NCI-H774 (cell line): ENCODE measurements at regions not wholly inside any gene's neighbourhood (a gene's known extent, or its start where the extent isn't known, plus 50 kb on each side); places are given as distances from the start of the nearest gene placed in this dataset.

ENCODE experiments used
- DNase-seq: peaks from one replicate; lab custom pipeline; 2025; lab: John Stamatoyannopoulos, UW

DNA sequence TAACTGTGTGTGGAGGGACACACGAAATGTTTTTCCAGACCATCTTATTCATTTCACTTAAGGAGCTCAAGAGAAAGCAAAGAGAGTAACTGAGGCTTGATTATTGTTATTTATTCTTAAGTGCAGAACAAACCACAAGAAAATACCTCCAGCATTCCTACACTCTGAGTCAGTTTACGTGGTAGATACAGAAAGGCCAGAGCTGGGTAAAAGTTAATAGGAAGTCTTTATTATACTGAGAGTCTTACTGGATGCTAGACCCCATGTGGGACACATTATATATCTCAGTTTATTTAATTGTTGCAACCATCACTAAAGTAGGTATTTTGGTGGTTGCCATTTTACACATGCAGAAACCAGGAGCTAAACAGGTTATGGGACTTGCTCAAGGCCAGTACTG lies 261.4 kb upstream of the POU2AF2 start:
- no peak for DNase-seq

DNA sequence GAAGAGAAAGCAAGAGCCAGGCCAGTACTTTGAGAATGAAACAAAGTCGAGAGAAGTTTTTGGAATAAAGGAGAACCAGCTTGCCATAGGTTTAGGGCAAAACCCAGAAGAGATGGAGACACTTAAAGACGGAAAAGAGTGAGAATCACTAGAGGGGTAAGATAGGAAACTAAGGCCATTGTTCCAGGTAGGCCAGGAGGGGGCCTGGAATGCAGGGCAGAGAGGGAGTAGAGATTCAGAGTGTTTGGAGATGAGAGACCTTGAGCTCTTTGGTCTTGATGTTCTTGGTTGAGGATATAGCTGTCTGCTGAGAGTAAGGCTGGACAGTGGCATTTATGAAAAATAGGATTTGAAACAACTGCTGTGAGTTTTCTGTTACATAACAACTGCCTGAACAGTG lies 263.3 kb upstream of the POU2AF2 start:
- no peak for DNase-seq

DNA sequence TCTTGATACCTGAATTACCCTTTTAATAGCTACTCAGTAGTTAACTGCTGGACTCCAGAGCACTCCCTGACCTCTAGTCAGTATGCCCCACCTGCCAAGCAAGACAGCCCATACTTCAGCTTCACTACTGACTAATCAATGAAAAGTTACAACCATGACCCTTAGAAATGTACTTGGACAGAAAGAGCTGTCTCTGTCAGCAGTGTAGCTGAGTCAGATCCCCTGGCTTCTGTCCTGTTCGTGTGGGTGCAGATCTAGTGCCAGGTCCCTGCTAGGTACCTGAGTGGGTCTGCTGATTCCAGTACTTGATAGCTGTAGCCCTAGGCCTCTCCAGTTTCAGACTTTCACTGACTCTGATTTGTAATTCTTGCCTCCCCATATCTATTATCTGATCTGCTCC lies 265.8 kb upstream of the POU2AF2 start:
- no peak for DNase-seq

DNA sequence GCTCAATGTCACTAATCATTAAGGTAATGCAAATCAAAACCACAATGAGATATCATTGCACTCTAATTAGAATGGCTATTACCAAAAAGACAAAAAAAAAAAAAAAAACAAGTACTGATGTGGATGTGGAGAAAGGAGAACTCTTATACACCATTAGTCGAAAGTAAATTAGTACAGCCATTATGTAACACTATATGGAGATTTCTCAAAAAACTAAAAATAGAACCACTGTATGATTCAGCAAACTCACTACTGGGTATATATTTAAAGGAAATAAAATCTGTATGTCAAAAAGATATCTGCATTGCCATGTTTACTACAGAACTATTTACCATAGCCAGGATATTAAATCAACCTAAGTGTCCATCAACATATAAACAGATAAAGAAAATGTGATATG lies 265.4 kb upstream of the ARHGAP20 start:
- DNase-seq: no peak

DNA sequence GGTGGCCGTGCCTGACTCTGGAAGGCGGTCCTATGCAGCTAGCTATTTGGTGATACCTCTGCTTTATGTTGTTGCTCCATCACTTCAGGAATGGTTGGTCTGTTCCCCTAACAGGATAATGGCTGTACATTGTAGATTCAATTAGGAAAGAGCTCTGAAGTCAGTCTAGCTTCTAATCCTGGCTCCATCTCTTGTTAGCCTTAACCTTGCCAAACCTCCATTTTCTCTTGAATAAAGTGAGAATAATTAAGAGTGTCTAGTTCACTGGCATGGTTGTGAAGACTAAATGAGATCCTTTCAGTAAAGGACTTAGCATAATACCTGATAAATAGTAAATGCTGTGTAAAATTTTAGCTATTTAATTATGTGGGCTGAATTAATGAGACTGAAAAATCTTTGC lies 262.5 kb upstream of the ARHGAP20 start:
- no peak for DNase-seq

DNA sequence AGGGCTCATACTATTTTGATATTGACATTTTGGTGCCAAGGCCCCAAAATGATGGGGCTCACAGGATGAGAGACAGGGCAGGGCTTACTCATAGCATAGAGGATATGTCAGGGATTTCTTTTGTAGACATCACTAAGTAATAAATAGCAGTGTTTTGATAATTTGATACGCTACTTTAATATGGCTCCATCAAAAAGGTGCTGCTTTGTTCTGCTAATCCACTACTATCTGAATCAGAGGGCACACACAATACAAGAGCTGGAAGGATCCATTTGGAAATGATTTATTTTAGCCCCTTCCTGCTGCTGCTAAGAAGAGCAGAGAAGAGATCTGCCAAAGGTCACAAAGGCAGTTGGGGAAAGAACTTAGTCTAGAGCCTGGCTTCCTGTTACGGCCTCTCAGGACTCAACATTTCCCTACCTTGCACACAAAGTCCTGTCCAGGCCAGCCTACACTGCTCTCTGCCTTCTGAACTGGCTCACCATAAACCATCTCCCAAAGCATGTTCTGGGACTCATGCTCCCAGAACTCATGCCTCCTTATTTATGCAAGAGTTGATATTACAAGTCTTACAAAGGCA lies 261.3 kb upstream of the ARHGAP20 start:
- DNase-seq: no peak

DNA sequence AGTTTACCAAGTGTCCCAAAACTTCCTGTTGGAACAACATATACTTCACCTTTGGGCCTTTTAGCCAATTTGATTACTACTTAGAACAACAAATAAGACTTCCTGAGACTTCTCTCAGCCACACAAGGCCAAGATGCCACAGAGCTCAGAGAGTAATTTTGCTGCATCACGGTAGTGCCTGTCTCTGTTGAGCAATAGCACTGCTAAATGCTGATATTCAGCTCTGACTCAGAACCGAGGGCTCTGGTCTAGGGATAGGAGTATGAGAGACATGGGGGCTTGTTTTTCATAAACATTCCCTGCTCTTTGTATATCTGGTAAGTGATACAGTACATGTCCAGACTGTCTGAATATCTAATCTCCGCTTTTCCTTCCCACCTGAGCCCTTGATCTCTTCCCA lies 260.4 kb upstream of the ARHGAP20 start:
- DNase-seq: no peak

DNA sequence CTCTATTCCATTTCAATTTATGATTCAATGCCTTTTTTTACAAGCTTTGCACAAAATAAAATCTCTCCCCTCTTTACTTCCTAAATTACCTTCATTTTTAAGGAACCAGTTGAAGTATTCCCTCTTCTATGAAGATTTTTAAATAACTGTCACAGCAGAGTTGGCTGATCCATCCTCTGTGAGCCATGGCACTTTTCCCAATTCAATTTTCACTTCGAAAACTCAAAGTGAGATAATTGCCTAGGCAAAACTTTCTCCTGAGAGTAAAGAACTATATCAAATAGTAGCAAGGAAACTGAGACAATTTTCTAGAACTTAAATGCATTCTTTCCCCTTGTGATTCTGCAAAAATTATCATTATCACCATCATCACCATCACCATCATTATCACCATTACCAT lies 259.9 kb upstream of the ARHGAP20 start:
- no peak for DNase-seq

DNA sequence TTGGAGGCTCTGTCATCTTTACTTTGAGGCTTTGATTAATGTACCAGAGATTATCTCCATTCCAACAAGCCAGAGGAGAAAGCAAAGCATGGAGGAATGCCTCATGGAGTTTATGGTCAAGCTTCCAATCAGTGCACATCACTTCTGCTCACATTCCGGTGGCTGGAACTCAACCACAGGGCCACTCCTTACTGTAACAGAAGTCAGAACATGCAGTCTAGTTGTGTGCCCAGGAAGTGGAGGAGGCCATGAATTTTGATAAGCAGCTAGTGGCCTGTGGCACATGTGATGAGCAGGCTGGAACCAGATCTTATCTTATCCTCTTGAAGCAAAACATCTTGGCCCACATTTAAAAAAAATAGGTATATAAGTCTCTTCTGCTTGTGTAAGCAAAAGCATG lies 258.9 kb upstream of the ARHGAP20 start:
- no peak for DNase-seq

DNA sequence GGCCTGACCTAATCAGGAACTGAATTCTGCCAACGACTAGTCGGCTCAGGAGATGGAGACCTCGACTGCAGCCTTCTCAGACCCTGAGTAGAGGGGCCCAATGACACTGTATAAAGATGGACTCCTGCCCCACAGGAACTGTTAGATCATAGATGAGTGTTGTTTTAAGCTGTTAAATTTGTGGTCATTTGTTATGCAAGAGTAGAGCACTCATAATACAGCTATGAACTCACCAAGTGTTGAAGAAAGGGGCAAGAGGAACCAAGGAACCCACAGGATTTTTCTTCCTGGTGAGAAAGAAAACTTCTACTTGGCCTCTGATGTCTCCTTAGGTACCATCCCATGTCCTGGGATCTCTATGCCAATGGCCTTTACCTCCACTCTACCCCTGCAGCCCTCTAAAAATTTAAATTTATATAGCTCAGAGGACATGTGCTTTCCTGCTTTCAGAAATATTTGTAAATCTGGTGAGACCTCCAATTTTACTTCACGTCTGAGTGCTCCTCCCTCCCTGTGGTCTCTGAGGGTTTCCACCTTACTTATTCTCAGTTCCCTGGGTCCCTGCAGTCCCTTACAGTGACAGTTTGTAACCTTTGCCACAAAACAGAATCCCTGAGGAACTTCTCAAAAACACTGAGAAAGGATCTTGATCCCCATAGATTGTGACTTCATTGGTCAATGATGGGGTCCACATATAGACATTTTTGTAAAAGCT lies 256.3 kb upstream of the ARHGAP20 start:
- DNase-seq: no peak

DNA sequence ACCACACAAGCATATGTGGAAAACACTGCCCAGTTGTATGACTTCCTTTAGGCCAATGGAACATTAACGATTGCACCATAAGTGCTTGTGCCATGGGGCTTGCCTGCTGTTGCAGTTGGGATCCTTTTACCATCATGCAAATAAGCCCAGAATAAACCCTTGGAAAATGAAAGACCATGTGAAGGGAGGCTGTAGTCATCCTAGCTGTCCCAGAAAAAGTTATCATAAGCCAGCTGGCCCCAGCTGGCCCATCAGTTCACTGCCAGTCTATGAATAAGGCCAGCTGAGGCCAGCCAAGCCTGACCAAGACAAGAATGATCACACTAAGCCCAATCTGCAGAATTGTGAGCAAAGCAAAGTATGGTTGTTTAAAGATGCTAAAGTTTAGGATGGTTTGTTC lies 253.9 kb upstream of the ARHGAP20 start:
- no peak for DNase-seq

DNA sequence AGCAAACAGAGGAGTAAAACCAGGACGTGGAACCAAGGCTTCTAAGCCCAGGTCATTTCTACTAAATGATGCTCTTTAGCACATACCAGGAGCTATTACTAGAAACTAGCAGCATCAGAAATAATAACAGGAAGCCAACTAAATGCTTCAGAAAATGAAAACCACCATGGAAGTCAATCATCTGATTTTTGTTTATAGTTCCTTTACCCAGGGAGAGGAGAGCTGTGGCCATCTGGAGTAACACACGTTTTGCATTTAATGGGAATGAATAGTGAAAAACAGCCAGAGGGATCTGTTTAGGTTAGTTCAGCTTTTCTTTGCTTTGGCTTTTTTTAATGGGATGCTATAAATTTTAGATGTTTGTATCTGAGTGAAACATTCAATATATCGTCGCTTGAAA lies 250.7 kb upstream of the ARHGAP20 start:
- DNase-seq: no peak

DNA sequence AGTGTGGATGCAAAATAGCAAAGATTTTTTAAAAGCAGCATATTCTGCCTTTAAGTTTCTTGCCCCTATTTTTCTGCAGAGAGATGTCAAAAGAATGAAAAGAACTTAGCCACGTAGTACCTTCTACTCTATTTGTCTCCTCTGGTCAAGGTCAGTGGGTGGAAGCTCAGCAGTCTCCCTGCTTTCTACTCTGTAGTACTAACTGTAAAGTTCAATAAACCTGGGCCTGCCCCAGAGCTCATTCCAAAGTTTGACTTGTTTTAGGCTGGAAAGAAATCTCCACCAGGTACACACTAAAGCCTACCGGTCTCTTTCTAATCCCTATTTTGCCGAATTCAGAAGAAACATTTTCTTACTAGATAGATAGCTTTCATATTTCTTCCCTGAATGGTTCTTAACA lies 247.9 kb upstream of the ARHGAP20 start:
- DNase-seq: no peak

DNA sequence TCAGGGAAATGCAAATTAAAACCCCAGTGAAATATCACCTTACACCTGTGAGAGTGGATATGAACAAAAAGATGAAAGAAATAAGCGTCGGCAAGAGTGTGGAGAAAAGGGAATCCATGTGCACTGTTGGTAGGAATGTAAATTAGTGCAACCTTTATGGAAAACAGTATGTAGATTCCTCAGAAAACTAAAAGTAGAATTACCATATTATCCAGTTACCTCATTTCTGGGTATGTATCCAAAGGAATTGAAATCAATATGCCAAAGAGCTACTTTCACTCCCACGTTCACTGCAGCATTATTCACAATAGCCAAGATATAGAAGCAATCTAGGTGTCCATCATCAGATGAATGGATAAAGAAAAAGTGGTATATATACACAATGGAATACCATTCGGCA lies 246.0 kb upstream of the ARHGAP20 start:
- no peak for DNase-seq

DNA sequence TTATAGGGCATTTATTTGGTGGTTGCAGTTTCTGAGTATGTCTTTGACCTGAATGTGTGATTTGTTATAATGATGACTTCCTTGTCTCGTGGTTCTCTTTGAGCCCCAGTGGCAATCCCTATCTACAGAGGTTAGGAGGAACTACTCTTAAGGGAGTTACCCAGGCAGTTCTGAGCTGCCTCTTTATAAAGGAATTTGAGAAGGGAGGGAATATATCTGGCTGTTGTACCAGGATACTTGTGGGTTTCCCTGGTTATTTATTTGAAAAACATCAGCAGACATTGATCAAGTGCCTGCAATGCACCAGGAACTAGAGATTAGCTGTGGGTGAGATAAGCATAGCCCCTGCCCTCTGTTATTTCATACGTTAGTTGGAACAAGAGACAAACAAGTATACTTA lies 243.5 kb upstream of the ARHGAP20 start:
- no peak for DNase-seq

DNA sequence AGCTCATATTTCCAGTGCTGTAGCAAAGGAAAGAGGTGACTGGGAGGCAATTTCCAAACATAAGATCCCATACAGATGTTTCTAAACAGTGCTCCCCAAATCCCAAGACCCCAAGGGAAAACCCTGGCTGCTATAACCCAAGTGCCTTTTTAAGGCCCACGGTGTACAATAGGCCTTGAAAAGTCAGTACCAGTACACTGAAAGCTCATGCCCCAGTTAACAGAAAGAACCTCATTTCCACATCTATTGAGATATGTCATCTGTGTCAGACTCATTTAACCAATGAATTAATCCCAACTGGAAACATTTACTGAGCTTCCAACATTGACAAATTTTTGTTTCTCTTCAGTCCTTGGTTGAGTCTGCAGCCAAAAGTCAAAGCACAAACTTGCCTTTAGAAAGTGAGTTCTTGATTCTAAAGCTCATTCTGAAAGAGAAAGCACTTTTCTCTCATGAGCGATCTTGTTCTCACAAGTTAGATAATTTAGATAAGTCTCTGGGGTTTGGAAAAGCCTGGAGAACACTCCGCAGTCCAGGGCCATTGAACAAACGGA lies 239.8 kb upstream of the ARHGAP20 start:
- DNase-seq: no peak

DNA sequence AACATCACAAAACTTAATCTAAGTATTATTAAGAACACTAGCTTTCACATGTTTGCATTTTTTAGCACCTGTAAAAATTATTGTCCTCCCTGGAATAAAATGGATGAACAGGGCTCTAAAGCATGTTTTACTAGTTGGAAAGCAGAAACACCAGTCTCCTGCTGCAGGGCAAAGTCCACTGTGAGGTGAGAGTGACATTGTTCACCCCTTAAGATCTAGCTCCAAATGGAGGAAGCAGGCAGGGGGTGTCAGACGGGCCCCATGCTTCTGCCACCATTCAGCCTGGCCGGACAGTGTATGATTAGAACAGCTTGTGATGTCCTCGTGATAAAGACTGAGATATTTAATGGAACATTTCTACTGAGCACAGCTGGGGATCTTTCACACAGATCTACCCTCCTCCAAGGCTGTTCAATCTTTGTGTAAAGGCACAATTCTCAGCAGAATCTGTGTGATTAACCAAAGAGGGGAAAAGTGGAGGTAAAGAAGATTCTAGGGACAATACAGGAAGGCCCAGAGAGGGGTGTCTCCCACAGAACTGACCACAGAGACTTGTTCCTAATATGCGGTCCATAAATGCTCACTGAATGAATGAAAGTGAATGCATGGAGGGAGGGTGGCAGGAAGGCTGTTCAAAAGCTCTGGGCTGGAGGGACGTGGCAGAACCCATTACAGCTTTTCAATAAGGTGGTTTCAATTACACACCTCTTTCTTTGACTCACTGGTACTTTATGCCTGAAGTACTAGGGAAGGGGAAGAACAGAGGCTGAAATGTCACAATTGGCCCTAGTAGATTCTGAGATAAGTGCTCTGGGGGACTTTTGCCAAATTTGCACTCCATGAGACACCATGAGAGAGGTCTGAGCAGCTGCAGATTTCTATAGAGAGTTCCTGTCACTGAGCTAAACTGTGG lies 239.1 kb upstream of the ARHGAP20 start:
- no peak for DNase-seq

DNA sequence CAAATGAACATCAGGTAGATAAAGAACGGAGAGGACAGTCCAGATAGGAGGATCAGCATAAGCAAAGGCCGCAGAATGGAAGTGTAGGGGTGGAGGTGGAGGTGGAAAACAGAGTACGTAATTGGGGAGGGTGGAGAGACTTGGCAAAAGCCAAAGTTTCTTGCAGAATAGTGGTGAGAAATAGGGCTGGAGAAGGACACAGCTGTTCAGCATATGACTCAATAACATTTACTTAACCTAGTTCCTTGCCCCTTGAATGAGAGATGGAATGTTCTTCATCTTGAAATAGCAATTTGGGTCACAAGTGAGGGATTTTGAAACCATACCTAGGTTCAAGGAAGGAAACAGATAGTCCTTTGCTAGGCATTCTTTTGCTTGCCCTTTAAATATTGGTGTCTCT lies 235.9 kb upstream of the ARHGAP20 start:
- DNase-seq: no peak

DNA sequence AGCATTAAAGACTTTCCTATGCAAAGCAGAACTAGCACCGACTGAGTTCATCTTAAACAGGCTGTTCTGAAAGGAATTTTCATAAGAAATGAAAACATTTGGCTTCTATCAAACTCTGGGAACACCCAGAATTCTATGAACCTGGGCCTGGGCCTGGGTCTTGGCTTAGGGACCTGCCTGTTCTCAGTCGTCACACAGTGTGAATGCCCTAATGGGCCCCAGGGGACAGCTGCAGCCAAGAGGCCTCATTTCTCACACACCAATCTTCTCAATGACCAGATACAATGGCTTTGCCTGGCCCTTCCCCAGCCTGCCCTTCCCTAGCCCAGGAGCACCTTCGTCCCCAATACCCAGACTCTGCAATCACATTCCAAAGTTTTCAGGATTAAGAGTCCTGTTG lies 234.9 kb upstream of the ARHGAP20 start:
- no peak for DNase-seq

DNA sequence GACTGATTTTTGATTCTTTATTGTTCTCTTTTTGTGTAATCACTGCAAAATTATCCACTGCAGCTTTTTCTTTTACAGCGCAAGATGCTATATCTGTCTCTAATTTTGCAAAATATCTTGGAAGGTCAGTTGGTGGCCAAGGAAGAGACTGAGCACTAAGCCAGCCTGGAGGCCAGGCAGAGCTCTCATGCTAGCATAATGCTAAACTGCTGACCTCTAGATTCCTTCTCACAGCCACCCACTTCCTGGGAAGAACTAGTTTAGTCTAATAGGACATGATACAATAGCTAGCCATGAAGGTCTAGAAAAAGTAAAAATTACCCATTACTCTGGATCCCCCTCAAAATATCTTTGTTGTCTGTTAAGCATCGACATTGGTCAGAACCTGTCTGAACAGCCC lies 227.2 kb upstream of the ARHGAP20 start:
- DNase-seq: no peak

DNA sequence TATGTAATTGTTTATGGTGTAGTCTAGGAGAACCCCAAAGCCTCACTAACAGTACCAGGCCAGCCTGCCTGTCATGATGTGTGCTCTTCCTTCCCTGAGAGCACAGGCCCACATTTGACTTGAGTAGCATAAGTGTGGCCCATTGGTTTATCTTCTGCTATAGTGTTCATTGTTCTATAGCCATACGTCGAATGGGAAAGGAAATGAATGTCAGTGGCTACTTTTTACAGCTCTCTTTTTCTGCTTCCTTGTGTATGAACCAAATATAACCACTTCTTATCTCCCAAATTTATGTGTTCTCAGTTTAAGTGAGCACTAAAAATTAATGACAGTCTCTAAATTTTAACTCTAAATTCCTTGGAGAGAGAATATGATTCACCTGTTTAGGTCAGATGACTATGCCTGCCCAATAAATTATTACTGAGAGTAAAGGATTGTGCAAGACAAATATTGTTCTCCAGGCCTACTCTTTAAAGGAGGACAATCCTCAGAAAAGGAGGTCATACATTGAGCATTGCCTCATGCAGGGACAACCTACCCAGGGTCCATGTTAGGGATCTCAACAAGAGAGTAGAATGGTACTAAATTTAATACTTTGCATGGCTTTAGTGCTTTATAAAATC lies 222.9 kb upstream of the ARHGAP20 start:
- no peak for DNase-seq

DNA sequence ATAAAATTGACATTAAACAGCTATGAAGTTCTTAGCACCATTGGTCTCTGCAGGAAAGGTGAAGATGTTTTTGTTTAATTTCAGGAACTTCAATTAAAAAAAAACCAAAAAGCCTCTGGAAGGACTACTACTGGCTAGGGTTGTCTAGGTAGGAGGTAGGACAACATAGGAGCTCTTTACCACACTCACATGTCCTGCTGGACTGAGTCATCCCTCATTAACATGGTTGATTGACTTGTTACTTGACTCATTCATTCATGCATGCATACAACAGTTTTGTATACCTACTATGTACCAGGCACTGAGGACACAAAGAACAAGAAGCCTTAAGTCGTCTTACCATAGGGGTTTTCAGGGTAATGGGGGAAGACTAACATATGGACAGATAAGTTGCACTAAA lies 216.9 kb upstream of the ARHGAP20 start:
- no peak for DNase-seq
